ENCODE measurements at regions not wholly inside any gene's neighbourhood (a gene's known extent, or its start where the extent isn't known, plus 50 kb on each side); places are given as distances from the start of the nearest gene placed in this dataset.

DNA sequence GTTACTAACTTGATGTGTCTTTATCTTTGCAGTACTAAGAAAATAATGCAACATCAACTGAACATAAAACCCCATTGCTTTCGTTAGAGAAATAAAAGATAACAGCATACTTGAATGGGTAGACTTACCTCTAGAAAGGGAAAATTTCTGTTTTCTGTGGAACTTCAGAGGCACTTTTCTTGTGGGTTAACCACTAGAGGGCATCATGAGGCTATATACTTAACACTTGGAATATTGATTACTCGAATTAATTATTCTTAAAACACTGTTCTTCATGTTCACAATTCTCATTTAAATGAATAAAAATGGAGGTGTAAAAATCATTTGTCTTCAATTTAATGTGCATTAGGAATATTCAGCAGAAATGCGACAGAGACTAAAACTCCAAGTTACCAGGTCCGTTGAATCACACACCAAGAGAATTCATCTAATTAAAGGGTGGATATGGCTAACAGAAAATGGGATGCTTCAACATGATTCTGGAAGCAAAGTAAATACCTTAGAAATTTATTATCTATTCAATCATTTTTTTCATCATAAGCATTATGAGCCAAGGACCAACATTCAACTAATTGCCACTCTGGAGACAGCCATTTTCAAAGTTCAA, 330.8 kb upstream of the PREP start:
- Histone ChIP-seq H3K36me3 (ENCODE audit: control insufficient read depth, insufficient read depth, low read length) (no peaks in the 10 kb centered on the region), H3K4me1 (ENCODE audit: control insufficient read depth, insufficient read depth, low read length) (no peaks in the 10 kb centered on the region), H3K27ac (ENCODE audit: insufficient read depth, low read depth, low read length, poor library complexity, severe bottlenecking) (no peak overlapping the region), H3K27me3 (ENCODE audit: control insufficient read depth, insufficient read depth, low read length, poor library complexity, severe bottlenecking) (no peaks in the 10 kb centered on the region), H3K4me3 (ENCODE audit: insufficient read depth, low read depth, low read length) (no peak overlapping the region), H3K9me3 (ENCODE audit: control insufficient read depth, low read length) (no peaks in the 10 kb centered on the region)
- WGBS, 2 experiments, result 64 to 67% methylated on average over 3 of the region's 4 CpGs

DNA sequence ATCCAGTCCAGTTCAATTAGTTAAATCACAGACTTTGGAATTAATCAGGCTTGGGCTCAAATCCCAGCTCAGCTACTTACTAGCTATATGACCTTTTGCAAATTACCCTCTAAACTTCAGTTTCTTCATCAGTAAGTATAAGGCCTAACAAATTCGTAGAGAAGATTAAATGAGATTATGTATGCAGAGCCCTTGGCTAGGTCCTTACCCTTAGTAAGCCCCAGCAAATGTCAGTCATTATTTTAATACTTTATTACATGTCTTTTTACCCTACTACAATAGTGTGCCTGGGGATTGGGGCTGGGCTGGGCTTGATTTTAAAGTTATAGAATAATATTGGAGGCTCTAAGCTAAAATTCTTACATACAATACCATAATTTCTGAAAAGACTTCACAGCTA, 326.1 kb upstream of the PREP start:
- no peaks in the 10 kb centered on the region for H3K4me1 ChIP-seq (ENCODE audit: control insufficient read depth, insufficient read depth, low read length)
- H3K27me3 ChIP-seq (ENCODE audit: control insufficient read depth, insufficient read depth, low read length, poor library complexity, severe bottlenecking), result no peaks in the 10 kb centered on the region
- H3K27ac ChIP-seq (ENCODE audit: insufficient read depth, low read depth, low read length, poor library complexity, severe bottlenecking), result no peak overlapping the region
- no peaks in the 10 kb centered on the region for H3K36me3 ChIP-seq (ENCODE audit: control insufficient read depth, insufficient read depth, low read length)
- no peak overlapping the region for H3K4me3 ChIP-seq (ENCODE audit: insufficient read depth, low read depth, low read length)
- WGBS, 2 experiments, result no CpG with 5 or more reads among the region's 1 CpG
- no peaks in the 10 kb centered on the region for H3K9me3 ChIP-seq (ENCODE audit: control insufficient read depth, low read length)

DNA sequence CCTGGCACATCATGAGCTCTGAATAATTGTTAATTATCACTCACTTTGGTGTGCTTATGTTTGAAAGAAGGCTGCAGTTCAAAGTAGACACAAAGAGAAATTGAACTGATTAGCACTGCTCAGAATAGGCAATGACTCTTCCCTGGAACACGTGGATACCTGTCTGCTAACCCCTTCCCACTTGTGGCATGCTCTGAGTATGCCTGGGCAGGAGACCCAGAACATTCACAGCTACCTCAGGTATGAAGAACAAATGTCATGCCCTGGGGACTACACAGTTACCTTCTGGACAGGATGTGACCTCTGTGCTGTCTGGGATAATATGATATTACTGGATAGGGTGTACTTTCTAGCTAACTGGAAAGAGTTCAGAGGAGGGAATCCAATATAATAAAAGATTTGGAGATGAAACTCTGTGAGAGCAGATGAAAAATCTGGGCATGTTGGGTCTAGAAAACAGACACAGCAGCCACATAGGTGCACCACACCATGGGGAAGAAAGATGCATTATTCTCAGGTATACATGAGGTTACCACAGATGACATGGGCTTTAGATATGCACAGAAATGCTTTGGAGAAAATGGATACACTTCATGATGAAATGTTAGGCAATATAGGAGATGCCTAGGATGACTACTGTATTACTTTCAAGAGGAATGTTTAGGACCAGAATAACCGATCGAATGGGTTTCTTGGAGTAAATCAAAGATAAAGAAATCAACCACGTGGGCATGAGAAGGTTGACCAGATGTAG, 324.2 kb upstream of the PREP start:
- no peaks in the 10 kb centered on the region for H3K36me3 ChIP-seq (ENCODE audit: control insufficient read depth, insufficient read depth, low read length)
- WGBS, 2 experiments, result 89 to 92% methylated on average over 4 of the region's 4 CpGs
- no peak overlapping the region for H3K4me3 ChIP-seq (ENCODE audit: insufficient read depth, low read depth, low read length)
- no peaks in the 10 kb centered on the region for H3K4me1 ChIP-seq (ENCODE audit: control insufficient read depth, insufficient read depth, low read length)
- H3K27ac ChIP-seq (ENCODE audit: insufficient read depth, low read depth, low read length, poor library complexity, severe bottlenecking), result no peak overlapping the region
- H3K27me3 ChIP-seq (ENCODE audit: control insufficient read depth, insufficient read depth, low read length, poor library complexity, severe bottlenecking), result no peaks in the 10 kb centered on the region
- no peaks in the 10 kb centered on the region for H3K9me3 ChIP-seq (ENCODE audit: control insufficient read depth, low read length)

DNA sequence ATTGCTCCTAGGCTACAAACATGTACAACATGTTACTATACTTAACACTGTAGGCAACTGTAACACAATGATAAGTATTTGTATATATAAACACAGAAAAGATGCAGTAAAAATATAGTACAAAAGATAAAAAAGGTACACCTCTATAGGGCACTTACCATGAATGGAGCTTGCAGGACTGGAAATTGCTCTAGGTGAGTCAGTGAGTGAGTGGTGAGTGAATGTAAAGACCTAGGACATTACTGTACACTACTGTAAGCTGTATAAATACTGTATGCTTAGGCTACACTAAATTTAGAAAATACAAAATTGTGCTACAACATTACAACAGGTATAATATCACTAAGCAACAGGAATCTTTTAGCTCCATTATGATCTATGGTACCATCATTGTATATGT, 312.0 kb upstream of the PREP start:
- Histone ChIP-seq H3K36me3 (ENCODE audit: control insufficient read depth, insufficient read depth, low read length) (no peaks in the 10 kb centered on the region), H3K27ac (ENCODE audit: insufficient read depth, low read depth, low read length, poor library complexity, severe bottlenecking) (no peak overlapping the region), H3K4me3 (ENCODE audit: insufficient read depth, low read depth, low read length) (no peak overlapping the region), H3K4me1 (ENCODE audit: control insufficient read depth, insufficient read depth, low read length) (no peaks in the 10 kb centered on the region), H3K9me3 (ENCODE audit: control insufficient read depth, low read length) (peaks cover 4% of the 10 kb centered on the region), H3K27me3 (ENCODE audit: control insufficient read depth, insufficient read depth, low read length, poor library complexity, severe bottlenecking) (no peaks in the 10 kb centered on the region)

DNA sequence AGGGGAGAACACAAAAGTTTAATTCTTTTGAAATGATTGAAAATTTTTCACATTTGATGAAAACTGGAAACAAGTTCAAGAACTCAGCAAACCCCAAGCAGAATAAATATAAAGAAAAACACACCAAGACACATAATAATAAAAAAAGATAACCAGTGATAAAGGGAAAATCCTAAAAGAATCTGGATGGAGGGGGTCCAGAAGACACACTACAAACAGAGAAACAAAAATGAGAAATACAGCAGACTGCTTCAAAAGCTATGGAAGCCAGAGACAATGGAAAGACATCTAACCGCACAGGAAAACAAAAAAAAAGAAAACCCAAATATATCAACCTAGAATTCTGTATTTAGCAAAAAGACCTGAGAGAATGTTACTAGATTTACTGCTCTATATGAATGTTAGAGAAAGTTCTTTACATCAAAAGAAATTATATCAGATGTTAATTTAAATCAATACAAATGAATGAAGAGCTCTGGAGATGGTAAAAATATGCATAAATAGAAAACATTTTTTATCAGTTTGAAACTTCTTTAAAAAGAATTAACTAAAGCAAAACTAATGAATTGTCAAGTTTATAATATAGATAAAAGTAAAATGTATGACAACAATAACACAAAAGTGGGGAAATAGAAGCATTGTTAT, 310.7 kb upstream of the PREP start:
- WGBS, 2 experiments, result 83% methylated on average over 1 of the region's 1 CpG; no CpG with 5 or more reads in 1 of the 2 experiments
- H3K4me3 ChIP-seq (ENCODE audit: insufficient read depth, low read depth, low read length), result no peak overlapping the region
- no peak overlapping the region for H3K27ac ChIP-seq (ENCODE audit: insufficient read depth, low read depth, low read length, poor library complexity, severe bottlenecking)
- H3K36me3 ChIP-seq (ENCODE audit: control insufficient read depth, insufficient read depth, low read length), result no peaks in the 10 kb centered on the region
- no peaks in the 10 kb centered on the region for H3K27me3 ChIP-seq (ENCODE audit: control insufficient read depth, insufficient read depth, low read length, poor library complexity, severe bottlenecking)
- no peaks in the 10 kb centered on the region for H3K4me1 ChIP-seq (ENCODE audit: control insufficient read depth, insufficient read depth, low read length)
- peaks cover 4% of the 10 kb centered on the region for H3K9me3 ChIP-seq (ENCODE audit: control insufficient read depth, low read length)

DNA sequence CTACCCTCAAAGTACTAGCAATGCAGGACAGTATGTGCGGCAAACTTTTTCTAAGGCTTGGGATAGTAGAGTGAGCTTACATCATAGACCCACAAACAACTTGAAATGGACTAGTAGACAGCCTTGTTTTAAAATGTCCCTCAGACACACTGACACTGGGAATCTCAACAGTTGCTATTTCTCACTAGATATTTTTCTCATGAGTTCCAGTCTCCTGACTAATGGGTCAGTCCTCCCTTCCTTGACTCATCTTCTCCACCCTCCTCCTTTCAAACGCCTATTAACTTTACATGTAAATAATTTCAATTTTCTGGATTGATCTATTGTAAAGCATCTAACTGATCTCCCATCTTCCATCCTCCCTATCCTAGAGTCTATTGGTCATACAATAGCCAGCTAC, 308.3 kb upstream of the PREP start:
- 89 to 92% methylated on average over 2 of the region's 2 CpGs for WGBS, 2 experiments
- Histone ChIP-seq H3K36me3 (ENCODE audit: control insufficient read depth, insufficient read depth, low read length) (no peaks in the 10 kb centered on the region), H3K9me3 (ENCODE audit: control insufficient read depth, low read length) (peaks cover 4% of the 10 kb centered on the region), H3K4me3 (ENCODE audit: insufficient read depth, low read depth, low read length) (no peak overlapping the region), H3K27me3 (ENCODE audit: control insufficient read depth, insufficient read depth, low read length, poor library complexity, severe bottlenecking) (no peaks in the 10 kb centered on the region), H3K4me1 (ENCODE audit: control insufficient read depth, insufficient read depth, low read length) (no peaks in the 10 kb centered on the region), H3K27ac (ENCODE audit: insufficient read depth, low read depth, low read length, poor library complexity, severe bottlenecking) (no peak overlapping the region)

DNA sequence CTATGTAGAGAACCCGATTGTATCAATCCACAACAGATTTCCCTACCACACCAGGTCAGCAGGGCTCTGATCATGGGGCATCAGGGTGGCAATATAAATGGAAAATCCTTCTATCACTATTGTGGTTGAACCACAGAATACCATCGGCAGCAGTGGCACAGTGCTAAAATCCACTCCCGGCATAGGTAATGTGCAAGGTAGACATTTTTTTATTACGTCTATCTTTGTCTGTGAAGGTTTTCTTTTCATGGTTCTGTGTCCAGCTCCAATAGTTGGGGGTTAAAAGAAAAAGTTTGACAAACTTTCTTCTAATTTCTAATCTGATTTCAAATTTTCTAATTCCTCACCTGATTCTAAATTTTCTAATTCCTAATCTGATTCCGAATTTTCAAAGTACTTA, 302.7 kb upstream of the PREP start:
- WGBS, 2 experiments, result 71 to 73% methylated on average over 5 of the region's 5 CpGs
- Histone ChIP-seq H3K27me3 (ENCODE audit: control insufficient read depth, insufficient read depth, low read length, poor library complexity, severe bottlenecking) (no peaks in the 10 kb centered on the region), H3K4me3 (ENCODE audit: insufficient read depth, low read depth, low read length) (no peak overlapping the region), H3K36me3 (ENCODE audit: control insufficient read depth, insufficient read depth, low read length) (no peaks in the 10 kb centered on the region), H3K9me3 (ENCODE audit: control insufficient read depth, low read length) (no peaks in the 10 kb centered on the region), H3K27ac (ENCODE audit: insufficient read depth, low read depth, low read length, poor library complexity, severe bottlenecking) (no peak overlapping the region), H3K4me1 (ENCODE audit: control insufficient read depth, insufficient read depth, low read length) (no peaks in the 10 kb centered on the region)

DNA sequence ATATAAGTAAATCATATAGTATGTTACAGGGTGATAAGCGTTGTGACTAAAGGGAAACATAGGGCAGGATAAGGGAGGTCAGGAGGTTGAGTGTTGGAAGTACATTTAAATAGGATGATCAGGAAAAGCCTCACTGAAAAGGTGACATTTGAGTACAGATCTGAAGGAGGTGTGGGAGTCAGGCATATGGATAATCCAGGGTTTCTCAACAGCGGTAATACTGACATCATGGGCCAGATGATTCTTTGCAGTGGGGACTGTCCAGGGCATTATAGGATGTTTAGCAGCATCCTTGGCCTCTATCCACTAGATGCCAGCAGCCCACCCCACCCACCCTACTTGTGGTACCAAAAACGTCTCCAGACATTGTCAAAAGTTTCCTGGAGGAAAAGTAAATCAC, 292.6 kb upstream of the PREP start:
- Histone ChIP-seq H3K4me1 (ENCODE audit: control insufficient read depth, insufficient read depth, low read length) (no peaks in the 10 kb centered on the region), H3K9me3 (ENCODE audit: control insufficient read depth, low read length) (no peaks in the 10 kb centered on the region), H3K4me3 (ENCODE audit: insufficient read depth, low read depth, low read length) (no peak overlapping the region), H3K36me3 (ENCODE audit: control insufficient read depth, insufficient read depth, low read length) (no peaks in the 10 kb centered on the region), H3K27ac (ENCODE audit: insufficient read depth, low read depth, low read length, poor library complexity, severe bottlenecking) (no peak overlapping the region), H3K27me3 (ENCODE audit: control insufficient read depth, insufficient read depth, low read length, poor library complexity, severe bottlenecking) (no peaks in the 10 kb centered on the region)
- WGBS, 2 experiments, result 92 to 95% methylated on average over 3 of the region's 3 CpGs

DNA sequence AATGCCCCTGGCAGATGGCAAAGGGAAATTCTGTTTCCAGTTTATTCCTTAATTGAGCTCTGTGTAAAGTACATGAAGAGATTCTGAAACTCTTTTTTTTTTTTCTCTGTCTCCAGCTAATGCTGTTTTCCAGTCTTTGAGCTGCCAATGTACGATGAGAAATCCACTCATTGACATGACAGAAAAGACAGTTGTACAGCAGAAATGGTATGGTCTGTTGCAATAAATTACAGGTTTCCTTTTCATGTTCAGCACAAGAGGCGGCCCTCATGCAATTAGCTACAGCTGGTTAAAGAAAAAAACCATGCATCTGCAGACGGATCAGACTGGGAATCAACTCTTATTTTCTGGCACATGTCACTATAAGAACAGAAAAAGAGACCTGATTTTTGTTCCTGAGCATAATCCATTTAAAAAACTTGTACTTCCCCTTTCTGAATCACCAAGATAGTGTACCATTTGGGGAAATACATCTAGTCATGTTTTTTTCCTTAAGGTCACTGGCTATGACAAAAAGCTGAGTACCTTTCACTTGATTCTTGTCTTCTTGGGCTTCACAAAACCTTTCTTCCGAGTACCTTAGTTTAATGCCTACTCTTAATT, 289.8 kb upstream of the PREP start:
- no peaks in the 10 kb centered on the region for H3K36me3 ChIP-seq (ENCODE audit: control insufficient read depth, insufficient read depth, low read length)
- H3K27me3 ChIP-seq (ENCODE audit: control insufficient read depth, insufficient read depth, low read length, poor library complexity, severe bottlenecking), result no peaks in the 10 kb centered on the region
- H3K4me1 ChIP-seq (ENCODE audit: control insufficient read depth, insufficient read depth, low read length), result no peaks in the 10 kb centered on the region
- WGBS, 2 experiments, result 89 to 93% methylated on average over 3 to 4 of the region's 4 CpGs
- no peak overlapping the region for H3K27ac ChIP-seq (ENCODE audit: insufficient read depth, low read depth, low read length, poor library complexity, severe bottlenecking)
- H3K9me3 ChIP-seq (ENCODE audit: control insufficient read depth, low read length), result no peaks in the 10 kb centered on the region
- H3K4me3 ChIP-seq (ENCODE audit: insufficient read depth, low read depth, low read length), result no peak overlapping the region

DNA sequence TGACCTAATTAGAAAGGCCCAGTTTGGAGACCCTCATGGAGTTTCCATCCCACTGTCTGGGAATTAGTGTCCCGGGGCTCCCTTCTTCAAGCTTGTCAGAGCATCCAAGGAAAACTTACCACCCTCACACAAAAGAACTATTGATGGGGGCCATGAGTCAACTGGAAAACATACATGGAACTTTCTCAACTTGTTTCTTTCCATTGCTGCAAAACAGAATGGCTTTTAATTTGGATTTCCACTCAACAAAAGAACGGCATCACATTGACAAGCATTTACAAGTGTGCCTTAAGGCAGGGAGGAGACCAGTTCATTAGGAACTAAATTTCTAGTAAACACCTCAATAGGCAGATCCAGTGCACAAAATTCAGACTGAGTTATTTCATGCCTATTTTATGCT, 289.1 kb upstream of the PREP start:
- WGBS, 2 experiments, result 97 to 100% methylated on average over 2 of the region's 2 CpGs
- Histone ChIP-seq H3K27ac (ENCODE audit: insufficient read depth, low read depth, low read length, poor library complexity, severe bottlenecking) (no peak overlapping the region), H3K9me3 (ENCODE audit: control insufficient read depth, low read length) (no peaks in the 10 kb centered on the region), H3K36me3 (ENCODE audit: control insufficient read depth, insufficient read depth, low read length) (no peaks in the 10 kb centered on the region), H3K27me3 (ENCODE audit: control insufficient read depth, insufficient read depth, low read length, poor library complexity, severe bottlenecking) (no peaks in the 10 kb centered on the region), H3K4me1 (ENCODE audit: control insufficient read depth, insufficient read depth, low read length) (no peaks in the 10 kb centered on the region), H3K4me3 (ENCODE audit: insufficient read depth, low read depth, low read length) (no peak overlapping the region)
